ENCODE measurements at regions not wholly inside any gene's neighbourhood (a gene's known extent, or its start where the extent isn't known, plus 50 kb on each side); places are given as distances from the start of the nearest gene placed in this dataset.

DNA sequence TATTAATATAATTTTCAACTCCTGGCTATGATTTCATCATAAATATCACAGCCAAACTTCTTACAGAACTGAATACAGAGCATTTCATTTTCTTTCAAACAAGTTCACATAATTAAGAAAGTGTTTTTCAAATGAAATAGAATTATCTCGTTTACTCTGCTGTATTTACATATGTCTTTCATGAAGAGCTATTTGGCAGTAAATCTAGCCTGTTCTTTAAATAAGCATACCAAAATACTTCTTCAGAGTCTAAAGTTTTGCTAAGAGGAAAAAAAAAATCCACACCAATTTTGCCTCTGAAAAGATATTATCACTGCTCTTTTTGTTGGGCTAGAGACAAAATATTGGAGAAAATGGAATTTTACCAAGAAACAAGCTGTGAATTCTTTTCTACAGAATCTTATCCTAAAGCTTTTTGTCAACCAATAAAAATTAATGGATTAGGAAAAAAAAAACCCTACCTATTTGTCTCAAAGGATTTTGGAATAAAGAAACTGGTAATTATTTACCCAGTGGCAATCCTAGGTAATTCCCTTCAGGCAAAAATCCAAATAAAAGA is 287.9 kb upstream of the NR3C2 start:
- H3K36me3 Mint-ChIP-seq (ENCODE audit: low read depth) = no peaks in the 10 kb centered on the region
- peaks cover 14% of the 10 kb centered on the region for H3K27me3 Mint-ChIP-seq
- H3K9me3 Mint-ChIP-seq = no peaks in the 10 kb centered on the region
- H3K27ac Mint-ChIP-seq = no peak overlapping the region
- no peaks in the 10 kb centered on the region for H3K4me1 Mint-ChIP-seq
- no peak overlapping the region for H3K4me3 Mint-ChIP-seq
- ATAC-seq (replicated peaks) = no peak

DNA sequence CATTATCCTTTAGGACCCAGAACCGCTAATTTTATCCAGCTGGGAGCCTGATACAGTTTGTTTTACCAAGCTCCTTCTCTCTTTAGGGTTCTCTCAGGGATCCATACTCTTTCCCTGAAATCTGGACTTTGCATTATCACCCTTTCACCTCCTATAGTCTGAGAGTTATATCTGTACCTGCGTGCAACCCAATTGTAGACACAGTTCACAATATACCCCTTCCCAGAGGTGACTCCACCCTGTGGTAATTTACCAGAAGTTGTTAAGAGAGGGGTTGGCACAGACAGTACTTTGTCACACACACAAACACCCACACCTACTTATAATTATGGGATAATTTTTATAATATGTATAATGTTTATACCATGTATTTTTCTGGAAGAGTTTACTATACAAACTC is 275.8 kb upstream of the NR3C2 start:
- Mint-ChIP-seq H3K9me3 (no peaks in the 10 kb centered on the region), H3K4me1 (no peaks in the 10 kb centered on the region), H3K27ac (no peak overlapping the region), H3K27me3 (no peaks in the 10 kb centered on the region), H3K4me3 (no peak overlapping the region), H3K36me3 (ENCODE audit: low read depth) (no peaks in the 10 kb centered on the region)
- ATAC-seq (replicated peaks) = no peak

DNA sequence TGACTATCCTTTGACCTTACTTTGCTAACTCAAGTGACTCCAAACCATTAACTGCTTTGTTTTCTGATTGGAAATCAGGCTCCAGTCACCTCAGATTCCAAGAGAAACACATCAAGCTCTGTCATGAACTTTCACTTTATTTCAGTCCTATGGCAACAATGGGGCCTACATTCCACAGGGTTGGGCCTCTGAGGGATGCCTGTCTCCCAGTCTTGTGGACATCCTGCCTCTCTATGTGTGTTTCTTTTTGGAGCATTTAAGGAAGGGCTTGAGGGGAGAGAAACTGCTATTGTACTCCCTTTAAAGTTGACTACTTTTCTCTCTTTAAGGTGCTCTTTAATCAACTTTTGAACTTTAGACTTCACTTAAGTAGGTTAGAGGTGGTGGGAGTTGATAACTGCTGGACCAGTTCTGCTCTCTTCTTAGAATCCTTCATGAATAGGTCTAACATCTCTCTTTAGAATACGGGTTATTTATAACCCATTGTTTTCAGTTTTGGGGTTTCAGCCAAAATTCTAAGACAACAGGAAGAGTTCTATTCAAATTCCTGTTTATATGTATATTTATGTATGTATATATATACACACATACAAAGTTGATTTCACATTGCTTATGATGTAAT is 274.3 kb upstream of the NR3C2 start:
- Mint-ChIP-seq H3K27ac (no peak overlapping the region), H3K9me3 (no peaks in the 10 kb centered on the region), H3K4me3 (no peak overlapping the region), H3K4me1 (no peaks in the 10 kb centered on the region), H3K27me3 (no peaks in the 10 kb centered on the region), H3K36me3 (ENCODE audit: low read depth) (no peaks in the 10 kb centered on the region)
- no peak for ATAC-seq (replicated peaks)

DNA sequence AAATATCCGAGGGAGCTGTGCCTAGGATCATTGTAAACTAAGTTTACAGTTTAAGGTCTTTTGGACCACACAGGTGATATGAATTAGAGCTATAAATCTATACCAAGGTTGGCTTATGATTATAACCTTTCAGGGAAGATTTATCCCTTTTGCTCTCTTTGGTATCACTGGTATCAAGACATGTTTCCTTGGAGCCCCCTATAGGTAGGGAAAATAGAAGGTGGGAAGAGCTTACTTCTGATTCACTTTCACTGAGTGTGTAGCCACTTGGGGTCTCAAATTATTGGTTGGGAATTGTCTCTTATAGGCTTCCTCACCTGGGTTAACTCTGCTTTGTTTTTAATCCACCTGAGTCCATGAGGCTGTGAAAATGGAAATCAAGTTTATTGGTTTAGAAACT is 262.1 kb upstream of the NR3C2 start:
- Mint-ChIP-seq H3K27ac (no peak overlapping the region), H3K36me3 (ENCODE audit: low read depth) (no peaks in the 10 kb centered on the region), H3K9me3 (no peaks in the 10 kb centered on the region), H3K27me3 (peaks cover 4% of the 10 kb centered on the region), H3K4me3 (no peak overlapping the region), H3K4me1 (no peaks in the 10 kb centered on the region)
- ATAC-seq (replicated peaks) = no peak

DNA sequence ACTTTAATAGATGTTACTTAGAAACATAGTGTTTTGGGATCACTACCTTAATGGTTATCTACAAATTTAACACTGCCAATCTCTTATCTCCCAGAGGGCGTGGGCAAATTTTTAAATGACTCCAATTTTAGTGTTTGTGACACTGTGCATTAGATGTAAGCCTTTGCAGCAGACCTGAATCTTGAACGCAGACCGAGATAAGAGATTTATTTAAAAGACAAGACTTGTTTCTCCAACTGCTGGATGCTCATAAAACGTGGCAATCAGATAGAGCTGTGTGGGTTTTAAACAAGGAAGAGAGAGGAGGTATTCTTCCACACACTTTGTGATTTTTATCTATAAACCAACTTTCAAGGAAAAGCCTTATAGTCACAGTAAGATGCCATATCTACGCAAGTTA is 252.5 kb upstream of the NR3C2 start:
- no peaks in the 10 kb centered on the region for H3K36me3 Mint-ChIP-seq (ENCODE audit: low read depth)
- ATAC-seq (replicated peaks) = no peak
- H3K4me3 Mint-ChIP-seq = no peak overlapping the region
- no peaks in the 10 kb centered on the region for H3K27me3 Mint-ChIP-seq
- H3K9me3 Mint-ChIP-seq = no peaks in the 10 kb centered on the region
- H3K4me1 Mint-ChIP-seq = no peaks in the 10 kb centered on the region
- no peak overlapping the region for H3K27ac Mint-ChIP-seq

DNA sequence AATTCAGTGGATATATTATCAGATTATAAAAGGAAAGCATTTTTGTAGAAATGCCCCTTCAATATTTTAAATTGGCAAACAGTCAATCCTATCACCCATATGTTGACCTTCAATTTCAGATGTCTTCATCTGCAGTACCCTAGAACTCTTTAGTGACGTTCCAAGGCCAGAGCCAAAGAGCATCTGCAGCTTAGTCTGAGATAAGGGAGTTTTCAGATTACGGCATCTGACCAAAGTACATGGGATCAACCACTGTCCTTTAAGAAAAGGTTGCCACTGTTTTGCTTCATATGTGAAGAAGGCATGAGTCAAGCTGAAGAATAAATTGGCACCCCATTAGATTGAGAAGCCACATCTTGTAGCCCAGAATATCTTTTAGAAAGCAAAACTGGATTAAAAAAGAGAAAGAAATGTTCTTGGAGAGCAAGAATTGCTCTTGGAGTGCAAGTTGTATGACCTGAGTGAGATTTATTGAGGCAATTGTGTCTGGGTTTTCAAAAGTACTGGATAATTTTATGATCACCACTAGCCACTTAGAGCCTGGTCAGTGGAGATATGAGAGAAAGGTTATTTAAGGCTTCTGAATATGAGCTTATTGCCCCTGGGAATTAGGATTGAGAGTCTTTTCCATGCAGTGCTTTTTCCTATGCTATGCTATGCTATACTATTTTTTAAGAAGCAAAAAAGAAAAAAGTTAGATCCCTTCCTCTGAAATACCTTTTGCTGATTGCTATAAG is 251.9 kb upstream of the NR3C2 start:
- ATAC-seq (replicated peaks) = no peak
- no peak overlapping the region for H3K27ac Mint-ChIP-seq
- H3K4me1 Mint-ChIP-seq = no peaks in the 10 kb centered on the region
- H3K4me3 Mint-ChIP-seq = no peak overlapping the region
- no peaks in the 10 kb centered on the region for H3K27me3 Mint-ChIP-seq
- H3K36me3 Mint-ChIP-seq (ENCODE audit: low read depth) = no peaks in the 10 kb centered on the region
- H3K9me3 Mint-ChIP-seq = no peaks in the 10 kb centered on the region

DNA sequence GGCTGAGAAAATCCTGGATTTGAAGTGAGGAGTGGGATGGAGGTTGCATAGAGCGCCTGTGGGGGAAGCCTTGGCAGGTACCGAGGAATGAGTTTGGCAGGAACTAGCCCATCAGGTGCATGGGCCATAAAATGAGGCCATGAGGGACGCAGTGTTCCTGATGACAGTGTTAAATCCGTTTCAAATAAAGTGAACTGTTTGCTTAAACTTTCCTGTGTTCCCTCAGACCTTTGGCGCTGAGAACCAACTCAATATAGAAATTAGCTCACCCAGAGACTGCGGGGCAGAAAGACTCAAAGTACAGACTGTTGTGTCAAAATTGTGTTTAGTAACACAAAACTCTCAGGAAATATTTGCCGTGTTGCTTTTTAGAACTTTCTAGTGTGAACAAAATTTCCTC is 250.0 kb upstream of the NR3C2 start:
- Mint-ChIP-seq H3K36me3 (ENCODE audit: low read depth) (no peaks in the 10 kb centered on the region), H3K27me3 (peaks cover 4% of the 10 kb centered on the region), H3K4me1 (no peaks in the 10 kb centered on the region), H3K27ac (no peak overlapping the region), H3K9me3 (no peaks in the 10 kb centered on the region), H3K4me3 (no peak overlapping the region)
- no peak for ATAC-seq (replicated peaks)

DNA sequence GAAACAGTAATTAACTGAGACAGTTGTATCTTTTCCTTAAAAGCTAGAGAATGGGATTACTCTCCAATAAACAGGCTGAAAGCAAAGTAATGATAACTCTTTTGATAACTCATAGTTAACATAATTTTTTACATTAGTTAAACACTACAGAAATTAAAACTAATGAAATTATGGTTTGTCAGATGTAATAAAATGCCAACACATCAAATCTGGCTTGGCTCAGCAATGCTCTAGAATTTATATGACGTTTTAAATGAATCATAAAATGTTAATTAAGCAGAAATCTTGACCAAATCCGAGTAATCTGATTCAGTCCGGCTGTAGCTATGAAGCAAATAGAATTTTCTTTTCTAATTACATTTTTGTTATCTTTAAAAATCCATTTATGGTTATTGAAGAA is 244.2 kb upstream of the NR3C2 start:
- Mint-ChIP-seq H3K36me3 (ENCODE audit: low read depth) (no peaks in the 10 kb centered on the region), H3K4me1 (no peaks in the 10 kb centered on the region), H3K4me3 (no peak overlapping the region), H3K27ac (no peak overlapping the region), H3K27me3 (peaks cover 4% of the 10 kb centered on the region), H3K9me3 (no peaks in the 10 kb centered on the region)
- no peak for ATAC-seq (replicated peaks)

DNA sequence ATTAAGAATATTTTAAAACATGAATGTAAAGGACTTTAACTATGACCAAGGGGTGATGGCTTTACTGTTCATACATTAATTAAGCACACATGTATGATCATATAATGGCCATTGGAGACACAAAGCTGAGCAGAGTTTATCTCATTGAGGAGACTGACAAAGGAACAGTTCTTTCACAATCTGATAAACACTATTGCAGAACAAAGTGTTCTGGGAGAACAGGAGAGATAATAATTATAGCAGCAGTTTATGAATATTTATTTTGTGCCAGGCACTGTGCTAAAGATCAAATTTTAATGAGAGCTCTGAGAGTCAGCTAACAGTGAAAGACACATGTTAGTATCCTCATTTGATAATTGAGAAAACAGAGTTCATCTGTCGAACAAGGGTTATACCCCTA is 242.4 kb upstream of the NR3C2 start:
- Mint-ChIP-seq H3K27me3 (peaks cover 4% of the 10 kb centered on the region), H3K4me1 (no peaks in the 10 kb centered on the region), H3K27ac (no peak overlapping the region), H3K9me3 (no peaks in the 10 kb centered on the region), H3K36me3 (ENCODE audit: low read depth) (no peaks in the 10 kb centered on the region), H3K4me3 (no peak overlapping the region)
- no peak for ATAC-seq (replicated peaks)

DNA sequence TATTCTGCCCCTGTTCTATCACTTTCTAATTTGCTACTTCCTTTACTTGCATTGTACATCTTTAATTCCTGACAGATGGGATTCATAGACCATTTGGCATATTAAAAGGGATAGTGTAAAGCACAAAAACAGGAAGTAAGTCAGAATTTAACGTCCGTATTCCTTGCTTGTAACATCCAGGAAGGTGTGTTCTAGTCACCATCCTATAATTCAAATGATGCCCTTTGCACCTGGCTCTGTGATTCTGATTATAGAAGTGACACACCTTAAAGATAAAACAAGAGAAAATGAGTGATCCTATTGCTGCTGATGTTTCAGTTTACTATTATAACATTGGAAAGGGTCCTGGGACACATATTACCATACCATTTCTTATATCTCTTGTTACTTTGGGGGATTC is 238.7 kb upstream of the NR3C2 start:
- Mint-ChIP-seq H3K4me3 (no peak overlapping the region), H3K27ac (no peak overlapping the region), H3K36me3 (ENCODE audit: low read depth) (no peaks in the 10 kb centered on the region), H3K27me3 (no peaks in the 10 kb centered on the region), H3K9me3 (no peaks in the 10 kb centered on the region), H3K4me1 (no peaks in the 10 kb centered on the region)
- no peak for ATAC-seq (replicated peaks)

DNA sequence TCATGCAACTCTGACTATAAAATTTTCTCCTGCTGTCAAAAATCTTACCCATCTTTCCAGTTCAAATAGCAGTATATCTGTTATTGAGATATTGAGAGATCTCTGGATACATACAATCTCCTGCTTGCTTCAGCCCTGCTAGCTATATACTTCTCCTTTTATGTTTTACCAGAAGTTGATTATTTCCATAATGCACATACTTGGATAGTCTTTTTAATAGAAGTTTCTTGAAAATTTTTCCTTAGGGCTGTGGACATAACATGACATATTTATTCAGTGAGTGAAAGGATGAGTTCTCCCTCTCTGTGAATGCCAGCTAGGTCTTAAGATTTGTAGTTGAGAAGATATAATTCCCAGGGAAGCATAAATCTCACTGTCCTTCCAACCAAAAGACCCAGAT is 234.1 kb upstream of the NR3C2 start:
- no peaks in the 10 kb centered on the region for H3K36me3 Mint-ChIP-seq (ENCODE audit: low read depth)
- H3K4me1 Mint-ChIP-seq = no peaks in the 10 kb centered on the region
- H3K27ac Mint-ChIP-seq = no peak overlapping the region
- H3K4me3 Mint-ChIP-seq = no peak overlapping the region
- ATAC-seq (replicated peaks) = no peak
- H3K27me3 Mint-ChIP-seq = no peaks in the 10 kb centered on the region
- H3K9me3 Mint-ChIP-seq = no peaks in the 10 kb centered on the region

DNA sequence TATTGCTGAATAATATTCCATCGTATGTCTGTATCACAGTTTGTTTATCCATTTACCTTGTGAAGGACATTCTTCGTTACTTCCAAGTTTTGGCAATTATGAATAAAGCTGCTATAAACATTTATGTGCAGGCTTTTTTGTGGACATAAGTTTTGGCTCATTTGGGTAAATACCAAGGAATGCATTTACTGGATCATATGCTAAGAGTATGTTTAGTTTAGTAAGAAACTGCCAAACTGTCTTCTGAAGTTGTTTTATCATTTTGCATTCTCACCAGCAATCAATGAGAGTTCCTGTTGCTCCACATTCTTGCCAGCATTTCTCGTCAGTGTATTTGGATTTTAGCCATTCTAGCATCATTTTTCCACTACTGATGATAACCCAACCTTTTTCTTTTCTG is 232.7 kb upstream of the NR3C2 start:
- Mint-ChIP-seq H3K4me1 (no peaks in the 10 kb centered on the region), H3K9me3 (no peaks in the 10 kb centered on the region), H3K27me3 (no peaks in the 10 kb centered on the region), H3K36me3 (ENCODE audit: low read depth) (no peaks in the 10 kb centered on the region), H3K27ac (no peak overlapping the region), H3K4me3 (no peak overlapping the region)
- ATAC-seq (replicated peaks) = no peak

DNA sequence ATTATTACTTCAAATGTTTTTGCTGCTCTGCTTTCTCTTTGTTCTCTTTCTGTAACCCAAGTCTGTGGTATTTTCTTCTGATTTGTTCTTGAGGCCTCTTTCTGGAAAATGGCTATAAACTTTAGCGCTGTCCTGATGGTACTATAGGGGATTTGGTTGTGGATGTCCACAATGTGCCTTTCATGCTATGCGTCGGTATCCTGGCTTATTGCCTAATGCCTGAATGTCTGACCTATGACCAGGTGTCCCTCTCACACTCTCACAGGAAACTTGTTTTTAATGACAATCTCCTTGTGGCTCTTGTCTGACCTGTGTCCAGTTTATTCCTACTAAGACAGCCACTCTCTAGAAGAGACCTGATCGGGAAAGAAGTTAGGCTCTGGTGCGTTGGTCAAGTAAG is 222.4 kb upstream of the NR3C2 start:
- ATAC-seq (replicated peaks) = no peak
- Mint-ChIP-seq H3K4me3 (no peak overlapping the region), H3K36me3 (ENCODE audit: low read depth) (no peaks in the 10 kb centered on the region), H3K4me1 (no peaks in the 10 kb centered on the region), H3K9me3 (no peaks in the 10 kb centered on the region), H3K27ac (no peak overlapping the region), H3K27me3 (no peaks in the 10 kb centered on the region)

DNA sequence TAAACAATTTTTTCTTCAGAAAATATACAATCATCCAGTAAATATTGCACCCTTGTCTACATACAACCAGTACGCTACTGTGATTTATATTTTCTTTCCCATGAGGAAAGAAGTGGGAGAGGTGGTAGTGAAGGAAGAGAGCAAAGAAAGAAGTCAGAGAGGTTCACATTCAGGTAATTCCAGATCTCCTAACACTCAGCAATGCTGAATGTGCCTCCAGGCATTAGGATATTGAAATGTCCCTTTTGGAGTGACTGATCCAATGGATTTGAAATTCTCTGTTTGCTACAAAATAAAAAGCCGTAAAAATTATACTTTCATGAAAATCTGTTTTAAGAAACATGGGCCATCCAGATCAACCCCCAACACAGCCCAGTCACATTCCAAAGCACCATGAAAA is 211.9 kb upstream of the NR3C2 start:
- no peak overlapping the region for H3K4me3 Mint-ChIP-seq
- no peak for ATAC-seq (replicated peaks)

DNA sequence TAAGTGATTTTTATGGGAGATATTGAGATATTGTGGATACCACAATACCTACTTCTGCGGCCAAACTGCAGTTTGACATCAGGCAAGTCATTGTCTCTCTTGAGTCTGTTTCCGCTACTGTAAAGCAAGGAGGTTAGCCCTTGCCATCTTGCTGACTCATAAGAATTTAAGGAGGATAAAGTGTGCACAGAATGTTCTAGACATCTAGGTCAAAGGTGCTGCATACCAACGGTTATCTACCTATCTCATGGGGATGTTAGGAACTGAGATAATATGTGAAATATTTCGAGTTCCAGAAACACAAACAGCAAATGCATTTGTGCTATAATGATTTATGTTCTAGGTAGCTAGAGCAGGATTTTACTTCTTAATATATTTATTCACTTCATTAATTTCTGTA is 211.5 kb upstream of the NR3C2 start:
- Mint-ChIP-seq H3K27ac (no peak overlapping the region), H3K9me3 (no peaks in the 10 kb centered on the region), H3K27me3 (no peaks in the 10 kb centered on the region), H3K4me3 (no peak overlapping the region), H3K36me3 (ENCODE audit: low read depth) (no peaks in the 10 kb centered on the region), H3K4me1 (no peaks in the 10 kb centered on the region)
- ATAC-seq (replicated peaks) = no peak

More for the DNA sequence above, 211.9 kb upstream of the NR3C2 start:
- H3K4me1 Mint-ChIP-seq = no peaks in the 10 kb centered on the region
- H3K36me3 Mint-ChIP-seq (ENCODE audit: low read depth) = no peaks in the 10 kb centered on the region
- no peaks in the 10 kb centered on the region for H3K9me3 Mint-ChIP-seq
- H3K27me3 Mint-ChIP-seq = no peaks in the 10 kb centered on the region
- H3K27ac Mint-ChIP-seq = no peak overlapping the region

All from activated T-helper 17 cell treated with anti-CD3 and anti-CD28 coated beads, Interleukin-2, amount 50 U/mL, for 72 hours (primary cell).